ENCODE measurements at regions not wholly inside any gene's neighbourhood (a gene's known extent, or its start where the extent isn't known, plus 50 kb on each side); places are given as distances from the start of the nearest gene placed in this dataset.
"Not testable (repeated sequence)": the region's sequence is repeated elsewhere in the genome, so short reads cannot be mapped to it uniquely, and the experiment has no call there.

DNA sequence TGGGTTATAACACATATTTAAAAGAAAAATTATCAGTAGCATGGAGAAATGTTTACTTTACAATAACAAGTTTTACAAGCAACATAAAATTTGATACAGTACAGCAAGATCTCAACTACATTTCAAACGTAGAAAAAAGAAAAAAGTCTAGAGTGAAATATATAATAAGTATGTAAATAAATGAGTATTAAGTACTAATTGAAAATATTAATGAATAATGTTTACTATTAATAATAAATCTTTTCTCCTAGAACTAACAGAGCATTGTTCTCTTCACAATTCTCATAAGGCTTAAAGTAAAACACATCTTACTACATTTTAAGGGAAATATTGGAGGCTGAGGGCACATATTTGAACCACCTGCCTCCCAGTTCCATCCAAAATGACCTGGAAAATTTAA is 72.1 kb downstream of the TMEM212 start:
- Histone ChIP-seq H3K4me1 (no peaks in the 10 kb centered on the region), H3K27ac (no peak overlapping the region), H3K4me3 (no peak overlapping the region), H3K9me3 (no peaks in the 10 kb centered on the region), H3K36me3 (no peaks in the 10 kb centered on the region), H3K27me3 (no peaks in the 10 kb centered on the region)
- WGBS, 2 donors (ENCODE audit: low coverage in 1 of 2), result 19 to 31% methylated on average over 1 of the region's 1 CpG
- no peak for DNase-seq
- in situ Hi-C loops (cut with MboI; ENCODE audit: low pct_ligation_motif_present in 1 of 4, low pct_unique_long_range_greater_than_20kb in 1 of 4, low sequenced_read_pairs in 3 of 4) (no loop called here), intact Hi-C loops (cut with DNase I; ENCODE audit: low total_unique reads) (no loop called here)
- TF ChIP-seq POLR2AphosphoS5 (IDR thresholded peaks at IDR 0.05) (no peak), POLR2A (IDR thresholded peaks at IDR 0.05) (no peak), EP300 (IDR thresholded peaks at IDR 0.05; ENCODE audit: low read depth) (no peak)
- TF ChIP-seq, protein P1, sequence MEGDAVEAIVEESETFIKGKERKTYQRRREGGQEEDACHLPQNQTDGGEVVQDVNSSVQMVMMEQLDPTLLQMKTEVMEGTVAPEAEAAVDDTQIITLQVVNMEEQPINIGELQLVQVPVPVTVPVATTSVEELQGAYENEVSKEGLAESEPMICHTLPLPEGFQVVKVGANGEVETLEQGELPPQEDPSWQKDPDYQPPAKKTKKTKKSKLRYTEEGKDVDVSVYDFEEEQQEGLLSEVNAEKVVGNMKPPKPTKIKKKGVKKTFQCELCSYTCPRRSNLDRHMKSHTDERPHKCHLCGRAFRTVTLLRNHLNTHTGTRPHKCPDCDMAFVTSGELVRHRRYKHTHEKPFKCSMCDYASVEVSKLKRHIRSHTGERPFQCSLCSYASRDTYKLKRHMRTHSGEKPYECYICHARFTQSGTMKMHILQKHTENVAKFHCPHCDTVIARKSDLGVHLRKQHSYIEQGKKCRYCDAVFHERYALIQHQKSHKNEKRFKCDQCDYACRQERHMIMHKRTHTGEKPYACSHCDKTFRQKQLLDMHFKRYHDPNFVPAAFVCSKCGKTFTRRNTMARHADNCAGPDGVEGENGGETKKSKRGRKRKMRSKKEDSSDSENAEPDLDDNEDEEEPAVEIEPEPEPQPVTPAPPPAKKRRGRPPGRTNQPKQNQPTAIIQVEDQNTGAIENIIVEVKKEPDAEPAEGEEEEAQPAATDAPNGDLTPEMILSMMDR (IDR thresholded peaks at IDR 0.05), result no peak

- in situ Hi-C loops (cut with MboI; ENCODE audit: low pct_ligation_motif_present in 1 of 4, low pct_unique_long_range_greater_than_20kb in 1 of 4, low sequenced_read_pairs in 3 of 4), result no loop called here
- no peak for DNase-seq
- intact Hi-C loops (cut with DNase I; ENCODE audit: low total_unique reads), result no loop called here
- Histone ChIP-seq H3K27me3 (no peaks in the 10 kb centered on the region), H3K9me3 (no peaks in the 10 kb centered on the region), H3K36me3 (no peaks in the 10 kb centered on the region), H3K4me3 (no peak overlapping the region), H3K4me1 (no peaks in the 10 kb centered on the region), H3K27ac (no peak overlapping the region)
- no peak for TF ChIP-seq POLR2AphosphoS5 (IDR thresholded peaks at IDR 0.05)
- TF ChIP-seq EP300 (IDR thresholded peaks at IDR 0.05; ENCODE audit: low read depth), result no peak
- TF ChIP-seq, protein P1 (IDR thresholded peaks at IDR 0.05), result no peak
- TF ChIP-seq POLR2A (IDR thresholded peaks at IDR 0.05), result no peak
- 80 to 93% methylated on average over 3 of the region's 3 CpGs for WGBS, 2 donors (ENCODE audit: low coverage in 1 of 2)
Measured at GRCh38 chr3:171916888-171917287, 73.7 kb downstream of the TMEM212 start.

DNA sequence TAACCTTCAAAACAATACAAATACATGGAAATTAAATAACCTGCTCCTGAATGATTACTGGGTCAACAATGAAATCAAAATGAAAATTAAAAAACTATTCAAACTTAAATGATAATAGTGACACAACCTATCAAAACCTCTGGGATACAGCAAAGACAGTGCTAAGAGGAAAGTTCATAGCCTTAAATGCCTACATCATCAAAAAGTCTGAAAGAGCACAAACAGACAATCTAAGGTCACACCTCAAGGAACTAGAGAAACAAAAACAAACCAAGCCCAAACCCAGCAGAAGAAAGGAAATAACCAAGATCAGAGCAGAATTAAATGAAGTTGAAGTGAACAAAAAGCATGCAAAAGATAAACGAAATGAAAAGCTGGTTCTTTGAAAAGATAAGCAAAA is 79.5 kb downstream of the TMEM212 start:
- DNase-seq; H3K4me3 ChIP-seq; intact Hi-C loops (cut with DNase I; ENCODE audit: low total_unique reads); in situ Hi-C loops (cut with MboI; ENCODE audit: low pct_ligation_motif_present in 1 of 4, low pct_unique_long_range_greater_than_20kb in 1 of 4, low sequenced_read_pairs in 3 of 4); H3K27me3 ChIP-seq; H3K4me1 ChIP-seq; H3K27ac ChIP-seq; H3K36me3 ChIP-seq: not testable (repeated sequence)
- 67 to 83% methylated on average over 1 of the region's 1 CpG for WGBS, 2 donors (ENCODE audit: low coverage in 1 of 2)
- H3K9me3 ChIP-seq, result peaks cover 5 to 19% of the 10 kb centered on the region in 2 donors

- H3K27me3 ChIP-seq; DNase-seq; H3K4me1 ChIP-seq; H3K36me3 ChIP-seq; H3K27ac ChIP-seq; intact Hi-C loops (cut with DNase I; ENCODE audit: low total_unique reads); in situ Hi-C loops (cut with MboI; ENCODE audit: low pct_ligation_motif_present in 1 of 4, low pct_unique_long_range_greater_than_20kb in 1 of 4, low sequenced_read_pairs in 3 of 4); H3K4me3 ChIP-seq: not testable (repeated sequence)
- H3K9me3 ChIP-seq, result peaks cover 5 to 19% of the 10 kb centered on the region in 2 donors
- 71 to 85% methylated on average over 2 of the region's 2 CpGs for WGBS, 2 donors (ENCODE audit: low coverage in 1 of 2)
Measured at GRCh38 chr3:171923668-171924067, 80.5 kb downstream of the TMEM212 start.

DNA sequence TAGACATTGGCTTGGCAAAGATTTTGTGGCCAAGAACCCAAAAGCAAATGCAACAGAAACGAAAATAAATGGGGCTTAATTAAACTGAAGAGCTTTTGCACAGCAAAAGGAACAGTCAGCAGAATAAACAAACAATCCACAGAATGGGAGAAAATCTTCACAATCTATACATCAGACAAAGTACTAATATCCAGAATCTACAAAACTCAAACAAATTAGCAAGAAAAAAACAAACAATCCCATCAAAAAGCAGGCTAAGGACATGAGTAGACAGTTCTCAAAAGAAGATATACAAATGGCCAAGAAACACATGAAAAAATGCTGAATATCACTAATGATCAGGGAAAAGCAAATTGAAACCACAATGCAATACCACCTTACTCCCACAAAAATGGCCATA is 81.7 kb downstream of the TMEM212 start:
- H3K36me3 ChIP-seq; H3K4me3 ChIP-seq; H3K27me3 ChIP-seq; intact Hi-C loops (cut with DNase I; ENCODE audit: low total_unique reads); in situ Hi-C loops (cut with MboI; ENCODE audit: low pct_ligation_motif_present in 1 of 4, low pct_unique_long_range_greater_than_20kb in 1 of 4, low sequenced_read_pairs in 3 of 4); DNase-seq; H3K27ac ChIP-seq; H3K4me1 ChIP-seq: not testable (repeated sequence)
- WGBS, 2 donors (ENCODE audit: low coverage in 1 of 2), result 70 to 81% methylated on average over 1 of the region's 1 CpG
- peaks cover 5 to 19% of the 10 kb centered on the region in 2 donors for H3K9me3 ChIP-seq

DNA sequence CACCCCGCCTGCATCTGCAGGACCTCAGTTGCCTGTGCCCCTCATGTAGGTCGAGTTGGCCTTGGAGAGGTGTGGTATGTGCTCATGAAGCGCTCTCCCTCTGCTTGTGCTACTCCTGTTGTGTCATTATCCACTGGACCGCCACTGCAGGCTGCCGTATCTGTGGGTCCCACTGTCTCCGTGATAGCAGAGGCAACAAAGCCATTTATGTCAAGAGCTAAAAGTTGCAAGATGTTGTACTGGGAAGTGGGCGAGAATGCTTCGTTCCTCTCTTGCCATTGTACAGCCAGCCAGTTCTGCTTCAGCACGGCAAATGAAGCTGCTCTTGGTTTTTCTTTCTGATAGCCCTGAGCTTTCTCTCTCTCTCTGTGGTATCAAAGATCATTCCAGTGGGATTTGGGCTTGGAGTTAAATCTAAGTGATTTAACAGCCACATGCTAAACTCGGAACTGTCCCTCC is 89.0 kb downstream of the TMEM212 start:
- intact Hi-C loops (cut with DNase I; ENCODE audit: low total_unique reads), result no loop called here
- TF ChIP-seq, protein P1 (IDR thresholded peaks at IDR 0.05), result no peak
- no peak for TF ChIP-seq POLR2AphosphoS5 (IDR thresholded peaks at IDR 0.05)
- TF ChIP-seq EP300 (IDR thresholded peaks at IDR 0.05; ENCODE audit: low read depth), result no peak
- TF ChIP-seq POLR2A (IDR thresholded peaks at IDR 0.05), result no peak
- in situ Hi-C loops (cut with MboI; ENCODE audit: low pct_ligation_motif_present in 1 of 4, low pct_unique_long_range_greater_than_20kb in 1 of 4, low sequenced_read_pairs in 3 of 4), result no loop called here
- Histone ChIP-seq H3K27me3 (no peaks in the 10 kb centered on the region), H3K36me3 (no peaks in the 10 kb centered on the region), H3K9me3 (no peaks in the 10 kb centered on the region), H3K4me3 (no peak overlapping the region), H3K4me1 (no peaks in the 10 kb centered on the region), H3K27ac (no peak overlapping the region)
- no peak for DNase-seq
- WGBS, 2 donors (ENCODE audit: low coverage in 1 of 2), result 61 to 79% methylated on average over 5 to 10 of the region's 10 CpGs

Data from transverse colon (tissue), 4 donors.